GDM1 (cell line): ENCODE measurements at regions not wholly inside any gene's neighbourhood (a gene's known extent, or its start where the extent isn't known, plus 50 kb on each side); places are given as distances from the start of the nearest gene placed in this dataset.

Experiments
- DNase-seq: peaks from one replicate; lab custom pipeline; 2025; lab: John Stamatoyannopoulos, UW

GRCh38 chr11:116473206-116473769 lies 299.5 kb downstream of the BUD13 start:
- no peak for DNase-seq

- no peak for DNase-seq
Observed at GRCh38 chr11:116472651-116473050, 300.1 kb downstream of the BUD13 start.

- no peak for DNase-seq
Observed at GRCh38 chr11:116471608-116472256, 301.1 kb downstream of the BUD13 start.

- no peak for DNase-seq
Observed at GRCh38 chr11:116468699-116469098, 304.1 kb downstream of the BUD13 start.

GRCh38 chr11:116467823-116468222 lies 305.0 kb downstream of the BUD13 start:
- DNase-seq, result no peak

GRCh38 chr11:116466801-116467200 lies 306.0 kb downstream of the BUD13 start:
- no peak for DNase-seq

GRCh38 chr11:116466191-116466590 lies 306.6 kb downstream of the BUD13 start:
- no peak for DNase-seq

GRCh38 chr11:116465056-116465455 lies 307.7 kb downstream of the BUD13 start:
- DNase-seq, result no peak

- no peak for DNase-seq
Observed at GRCh38 chr11:116461789-116462188, 311.0 kb downstream of the BUD13 start.

GRCh38 chr11:116460156-116460920 lies 312.4 kb downstream of the BUD13 start:
- DNase-seq, result no peak

- DNase-seq, result no peak
Observed at GRCh38 chr11:116459185-116460045, 313.4 kb downstream of the BUD13 start.

- no peak for DNase-seq
Observed at GRCh38 chr11:116458546-116458945, 314.2 kb downstream of the BUD13 start.

GRCh38 chr11:116457336-116458007 lies 315.3 kb downstream of the BUD13 start:
- no peak for DNase-seq

GRCh38 chr11:116454951-116455350 lies 317.8 kb downstream of the BUD13 start:
- no peak for DNase-seq

- no peak for DNase-seq
Observed at GRCh38 chr11:116454020-116454645, 318.7 kb downstream of the BUD13 start.

GRCh38 chr11:116452461-116452860 lies 320.3 kb downstream of the BUD13 start:
- DNase-seq, result no peak

GRCh38 chr11:116449522-116449921 lies 323.3 kb downstream of the BUD13 start:
- DNase-seq, result no peak

- no peak for DNase-seq
Observed at GRCh38 chr11:116446048-116446941, 326.5 kb downstream of the BUD13 start.

- no peak for DNase-seq
Observed at GRCh38 chr11:116445108-116446047, 327.4 kb downstream of the BUD13 start.
